ENCODE measurements at regions not wholly inside any gene's neighbourhood (a gene's known extent, or its start where the extent isn't known, plus 50 kb on each side); places are given as distances from the start of the nearest gene placed in this dataset.

DNA sequence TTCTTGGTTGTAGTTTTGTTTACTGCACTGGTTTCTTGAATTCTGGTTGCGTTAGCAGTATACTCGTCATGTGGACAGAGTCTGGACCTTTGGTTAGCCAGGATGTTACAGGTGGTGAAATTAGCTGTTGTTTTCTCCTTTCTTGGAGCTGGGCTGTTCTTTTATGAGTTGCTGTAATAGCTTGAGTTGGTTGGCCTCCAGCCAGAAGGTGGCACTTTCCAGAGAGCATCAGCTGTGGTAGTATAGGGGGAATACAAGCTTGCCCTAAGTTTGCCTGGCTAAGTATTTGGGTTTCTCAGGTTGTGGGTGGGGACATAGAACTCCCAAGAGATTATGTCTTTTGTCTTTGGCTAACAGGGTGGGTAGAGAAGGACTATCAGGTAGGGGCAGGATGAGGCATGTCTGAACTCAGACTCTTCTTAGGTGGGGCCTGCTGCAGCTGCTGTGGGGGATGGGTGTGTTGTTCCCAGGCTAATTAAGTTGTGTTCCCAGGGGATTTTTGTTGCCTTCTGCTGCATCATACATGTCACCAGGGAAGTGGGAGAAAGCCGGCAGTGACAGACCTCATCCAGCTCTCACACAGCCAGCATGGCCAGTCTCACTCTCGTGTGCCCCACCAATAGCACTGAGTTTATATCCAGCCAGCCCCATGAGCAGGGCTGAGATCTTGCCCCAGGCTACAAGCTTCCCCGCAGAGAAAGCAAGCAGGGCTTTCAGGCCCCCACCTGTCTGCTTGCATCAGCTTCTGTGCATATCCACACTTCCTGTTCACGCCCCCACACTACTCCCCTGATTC, 246.7 kb upstream of the TPK1 start:
- DNase-seq: no peak

GRCh38 chr7:145065473-145065872, 229.6 kb upstream of the TPK1 start:
- DNase-seq: no peak

- no peak for DNase-seq
These were observed 228.3 kb upstream of the TPK1 start for GRCh38 chr7:145064114-145064513.

- no peak for DNase-seq
These were observed 217.9 kb upstream of the TPK1 start for GRCh38 chr7:145053781-145054180.

DNA sequence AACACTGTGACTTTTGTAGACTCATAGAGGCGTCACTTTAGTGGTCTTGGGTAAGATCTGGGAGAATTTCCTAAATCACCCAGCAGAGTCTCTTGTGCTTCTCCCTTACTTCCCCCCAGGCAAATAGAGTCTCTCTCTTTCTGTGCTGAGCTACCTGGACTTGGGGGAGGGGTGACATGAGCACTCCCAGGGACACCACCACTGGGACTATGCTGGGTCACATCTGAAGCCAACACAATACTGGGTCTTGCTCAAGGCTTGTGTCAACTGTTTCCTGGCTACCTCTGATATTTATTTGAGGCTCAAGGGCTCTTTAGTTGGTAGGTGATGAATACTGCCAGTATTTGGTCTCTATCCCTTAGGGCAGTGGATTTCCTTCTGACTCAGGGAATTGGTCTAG, 214.6 kb upstream of the TPK1 start:
- no peak for DNase-seq

DNA sequence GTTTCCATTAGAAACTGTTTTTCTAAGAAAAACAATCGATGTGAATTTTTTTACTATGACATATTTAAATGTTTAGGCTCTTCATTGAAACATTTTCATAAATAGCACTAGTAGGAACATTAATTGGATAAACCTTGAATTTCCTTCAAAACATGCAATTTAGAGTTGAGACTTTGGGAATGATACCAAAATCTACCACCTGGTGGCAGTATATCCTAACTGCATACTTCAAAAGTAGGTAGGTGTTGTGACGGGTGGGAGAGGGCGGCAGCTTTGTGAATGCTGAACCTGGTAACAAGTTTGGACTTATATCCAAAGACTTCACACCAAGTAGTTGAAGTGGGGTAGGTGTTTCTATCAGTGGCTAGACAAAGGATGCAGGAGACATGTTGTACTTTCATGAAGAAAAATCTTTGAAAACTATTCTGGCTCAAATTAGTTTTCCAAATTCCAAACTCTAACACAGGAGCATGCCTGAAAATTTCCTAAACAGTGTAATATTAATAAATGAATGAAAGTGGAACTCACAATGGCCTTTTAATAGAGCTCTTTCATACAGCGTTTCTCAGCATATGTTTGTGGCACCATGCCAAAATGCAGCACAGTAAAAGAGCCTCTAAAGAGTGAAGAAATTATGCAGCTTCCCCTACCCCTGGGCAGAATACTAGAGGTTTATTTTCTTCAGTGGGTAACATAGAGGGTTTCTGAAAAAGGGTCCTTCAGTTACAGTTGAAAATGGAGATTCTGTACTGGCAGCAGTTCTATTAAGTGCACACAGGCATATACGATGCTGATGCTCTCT, 201.0 kb upstream of the TPK1 start:
- peak; percentile 62 to 71 (median 64) for DNase-seq

DNA sequence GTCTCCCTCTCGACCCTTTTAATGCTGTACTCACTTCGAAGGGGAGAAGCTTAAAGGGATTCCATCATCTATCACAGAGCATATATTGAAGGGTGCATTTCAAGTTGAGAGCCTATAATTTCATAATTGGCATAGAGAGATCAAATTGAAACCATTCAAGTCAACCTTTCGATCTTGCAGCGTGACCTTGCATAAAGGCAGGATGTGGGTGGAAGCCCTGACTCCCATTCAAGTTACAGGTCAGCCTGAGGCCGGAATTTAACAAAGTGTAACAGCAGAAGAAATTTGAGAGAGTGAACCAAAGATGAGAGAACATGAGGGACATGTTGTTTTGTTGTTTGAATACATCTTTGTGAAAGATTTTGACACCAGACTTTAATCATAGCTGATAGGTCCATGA, 195.3 kb upstream of the TPK1 start:
- DNase-seq: no peak

- no peak for DNase-seq
These were observed 194.9 kb upstream of the TPK1 start for GRCh38 chr7:145030754-145031153.

DNA sequence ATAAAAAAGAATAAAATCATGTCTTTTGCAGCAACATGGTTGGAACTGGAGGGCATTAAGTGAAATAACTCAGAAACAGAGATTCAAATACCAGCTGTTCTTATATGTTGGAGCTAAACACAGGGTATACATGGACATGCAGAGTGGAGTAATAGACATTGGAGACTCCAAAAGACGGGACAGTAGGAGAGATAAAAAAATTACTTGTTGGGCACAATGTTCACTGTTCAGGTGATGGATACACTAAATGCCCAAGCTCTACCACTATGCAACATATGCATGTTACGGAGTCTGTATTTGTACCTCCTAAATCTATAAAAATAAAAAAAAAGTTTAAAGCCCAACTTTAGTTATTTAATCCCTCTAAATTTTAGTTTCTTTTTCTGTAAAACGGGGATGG, 184.6 kb upstream of the TPK1 start:
- no peak for DNase-seq

DNA sequence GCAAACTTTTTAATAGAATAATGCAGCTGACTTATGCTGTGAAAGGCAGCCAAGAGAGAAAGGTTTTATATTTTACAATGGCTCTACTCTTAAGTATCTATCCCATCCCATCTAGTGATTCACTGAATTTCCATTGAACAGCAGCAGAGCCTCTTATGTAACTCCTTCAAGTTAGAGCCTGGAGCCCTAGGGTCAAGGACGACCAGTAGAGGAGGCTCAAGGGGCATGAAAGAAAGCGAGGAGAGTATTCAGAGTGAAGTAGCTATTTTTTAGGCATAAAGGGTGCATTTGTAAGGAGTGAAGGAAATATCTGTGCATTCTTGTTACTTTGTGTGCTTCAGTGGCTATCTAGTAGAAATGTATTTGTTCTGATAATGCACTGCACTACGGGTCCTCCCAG, 180.2 kb upstream of the TPK1 start:
- no peak for DNase-seq

- peak; percentile 14 to 56 (median 50) for DNase-seq
These were observed 174.0 kb upstream of the TPK1 start for GRCh38 chr7:145009876-145010275.

DNA sequence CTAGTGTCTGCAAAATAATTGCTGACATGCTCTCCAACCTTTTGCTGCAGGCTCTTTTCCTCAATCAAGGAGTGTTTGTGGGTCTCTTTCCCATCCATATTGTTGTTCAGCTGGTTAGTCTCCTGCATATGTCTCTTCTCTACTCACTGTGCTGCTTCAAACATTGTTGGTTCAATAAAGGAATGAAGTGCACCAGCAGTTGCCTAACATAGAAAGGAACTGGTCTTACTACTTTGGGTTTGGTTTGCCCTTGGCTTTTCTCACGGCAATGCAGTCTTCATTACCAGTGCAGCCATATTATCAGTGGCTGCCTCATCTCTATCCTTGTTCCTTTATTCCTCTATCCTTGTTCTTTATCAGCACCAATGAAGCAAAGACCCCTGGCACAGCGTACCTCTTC, 169.7 kb upstream of the TPK1 start:
- no peak for DNase-seq

GRCh38 chr7:144997512-144997911, 161.7 kb upstream of the TPK1 start:
- DNase-seq: peak in 1 of 3 donors; percentile 10

DNA sequence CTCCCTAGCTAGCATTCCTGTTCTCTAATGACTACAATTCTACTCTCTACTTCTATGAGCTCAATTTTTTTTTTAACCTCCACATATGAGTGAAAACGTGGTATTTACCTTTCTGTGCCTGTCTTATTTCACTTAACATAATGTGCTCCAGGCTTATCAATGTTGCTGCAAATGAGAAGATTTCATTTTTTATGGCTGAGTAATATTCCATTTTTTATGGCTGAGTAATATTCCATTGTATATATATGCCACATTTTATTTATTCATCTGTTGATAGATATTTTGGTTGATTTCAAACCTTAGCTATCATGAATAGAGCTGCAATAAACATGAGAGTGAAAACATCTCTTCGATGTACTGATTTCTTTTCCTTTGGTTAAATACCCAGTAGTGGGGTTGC, 159.6 kb upstream of the TPK1 start:
- DNase-seq: no peak

DNA sequence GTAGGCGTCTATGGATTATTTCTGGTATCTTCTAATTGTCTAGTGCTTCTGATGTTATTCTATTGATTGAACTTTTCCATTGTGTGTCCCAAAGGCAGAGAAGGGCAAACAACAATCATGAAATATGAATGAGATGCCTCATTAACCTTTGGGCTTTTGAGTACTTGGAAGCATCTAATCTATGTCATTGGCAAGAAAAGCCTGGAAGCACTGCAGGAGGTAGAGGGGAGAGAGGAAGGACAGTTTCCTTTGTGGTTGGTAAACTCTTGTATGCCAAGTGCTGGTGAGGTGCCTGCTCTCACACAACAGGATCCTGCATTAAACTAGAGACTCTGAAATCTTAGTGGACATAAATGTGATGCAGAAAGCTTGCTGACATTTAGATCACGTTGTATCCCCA, 155.2 kb upstream of the TPK1 start:
- DNase-seq: no peak

DNA sequence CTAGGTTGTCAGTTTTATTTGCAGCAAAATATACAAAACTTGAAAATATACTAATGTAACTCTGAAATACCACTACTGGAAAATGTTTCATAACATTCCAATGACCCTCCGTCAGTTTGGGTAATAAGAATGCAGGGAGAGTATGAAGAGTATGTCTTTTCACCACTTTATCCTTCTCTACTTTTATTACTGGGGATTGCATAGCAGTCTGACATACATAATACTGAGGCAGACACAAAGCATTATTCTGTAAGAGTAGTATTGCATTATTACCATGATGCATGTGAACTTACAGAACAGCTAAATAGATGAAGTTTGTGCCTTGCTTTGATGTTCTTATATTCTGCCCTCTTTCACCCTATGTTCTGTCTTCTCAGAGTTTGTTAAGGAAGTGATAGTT, 151.8 kb upstream of the TPK1 start:
- DNase-seq: no peak

DNA sequence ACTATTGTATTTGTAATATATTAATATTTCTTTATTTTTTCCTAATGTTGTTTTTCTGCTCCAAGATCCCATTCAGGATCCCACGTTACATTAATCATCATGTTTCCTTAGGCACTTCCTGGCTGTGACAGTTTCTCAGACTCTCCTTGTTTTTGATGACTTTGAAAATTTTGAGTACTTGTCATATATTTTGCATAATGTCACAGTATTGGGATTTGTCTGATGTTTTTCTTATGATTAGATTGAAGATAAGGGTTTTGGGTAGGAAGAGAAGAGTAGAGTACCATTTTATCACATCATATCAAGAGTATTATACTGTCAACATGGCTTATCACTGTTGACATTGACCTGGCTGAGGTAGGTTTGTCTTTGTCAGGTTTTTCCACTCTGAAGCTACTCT, 146.3 kb upstream of the TPK1 start:
- DNase-seq: no peak

DNA sequence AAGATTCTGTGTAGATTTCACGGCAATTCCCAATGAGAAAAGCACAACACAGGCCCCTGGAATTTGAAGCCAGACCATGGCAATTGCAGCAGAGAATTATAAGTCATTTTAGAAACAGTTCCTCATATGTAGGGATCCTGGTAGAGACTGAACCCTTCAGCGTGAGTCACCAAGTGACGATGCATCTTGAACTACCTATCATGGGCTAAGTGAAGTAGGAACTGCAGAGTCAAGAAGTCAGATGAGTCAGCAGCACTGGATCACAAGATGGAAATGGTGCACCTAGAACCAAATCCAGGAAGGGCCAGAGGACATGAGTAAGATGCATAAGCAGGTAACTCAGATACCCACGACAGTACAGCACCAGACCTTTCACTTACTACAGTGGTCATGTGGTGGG, 140.0 kb upstream of the TPK1 start:
- DNase-seq: peak in 2 of 3 donors; percentile 23 to 24

DNA sequence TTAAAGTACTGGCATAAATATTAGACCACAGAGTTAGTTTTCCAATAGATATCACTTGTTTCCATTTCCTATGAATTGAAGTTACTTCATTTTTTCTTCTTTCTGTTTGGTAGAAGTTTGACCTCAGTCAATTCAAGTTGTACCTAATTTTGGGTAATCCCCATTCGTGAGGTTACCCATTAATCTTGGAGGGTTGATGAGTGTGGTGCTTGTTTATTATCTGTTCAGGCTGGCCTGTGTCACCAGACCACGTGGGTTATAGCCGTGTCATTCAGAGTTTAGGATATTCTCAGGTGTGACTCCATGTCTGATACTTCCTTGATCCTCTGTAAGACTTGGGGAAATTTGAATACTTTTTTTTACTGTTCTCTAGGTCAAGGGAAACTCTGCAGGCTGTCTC, 133.9 kb upstream of the TPK1 start:
- no peak for DNase-seq

- no peak for DNase-seq
These were observed 124.9 kb upstream of the TPK1 start for GRCh38 chr7:144960763-144961162.

GRCh38 chr7:144957998-144958397, 122.1 kb upstream of the TPK1 start:
- no peak for DNase-seq

DNA sequence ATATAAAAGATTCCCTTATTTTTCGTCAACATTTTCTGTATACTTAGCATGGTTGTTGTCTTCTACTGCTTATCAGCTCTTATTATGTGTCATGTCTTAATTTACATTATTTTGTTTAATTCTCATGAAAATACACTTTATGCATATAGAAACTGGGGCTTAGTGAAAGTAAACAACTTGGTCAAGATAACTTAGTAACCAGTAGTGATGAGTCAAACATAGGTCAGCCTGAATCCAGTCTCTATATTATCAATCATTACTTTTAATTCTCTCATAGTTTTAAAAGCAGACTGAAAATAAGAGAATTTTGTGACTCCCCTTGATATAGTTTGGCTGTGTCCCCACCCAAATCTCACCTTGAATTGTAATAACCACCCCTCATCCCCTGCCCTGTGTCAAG, 119.6 kb upstream of the TPK1 start:
- no peak for DNase-seq

GRCh38 chr7:144941127-144941526, 105.3 kb upstream of the TPK1 start:
- DNase-seq: no peak

- DNase-seq: no peak
These were observed 101.3 kb upstream of the TPK1 start for GRCh38 chr7:144937199-144937598.
